ENCODE measurements at regions not wholly inside any gene's neighbourhood (a gene's known extent, or its start where the extent isn't known, plus 50 kb on each side); places are given as distances from the start of the nearest gene placed in this dataset.

GRCh38 chr21:16563795-16564194 lies 834.0 kb downstream of the USP25 start:
- DNase-seq: no peak

DNA sequence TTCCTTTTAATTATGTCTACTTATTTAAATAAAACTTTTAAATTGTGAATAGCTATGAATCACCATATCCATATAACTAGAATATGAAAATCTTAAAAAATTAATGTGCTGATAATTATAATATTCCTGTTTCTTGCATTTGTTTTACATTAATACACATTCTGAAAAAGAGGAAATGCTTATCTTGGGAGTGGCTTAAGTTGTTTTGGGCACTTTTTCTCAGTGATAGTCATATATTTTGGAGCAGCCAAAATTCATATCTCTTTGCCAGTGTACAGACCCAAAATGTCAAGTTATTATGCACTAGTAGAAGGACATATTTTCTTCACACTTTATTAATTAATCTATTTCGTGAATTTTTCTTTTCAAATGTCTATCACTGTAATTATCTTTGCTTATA lies 838.5 kb downstream of the USP25 start:
- DNase-seq: no peak

- DNase-seq: no peak
Observed at GRCh38 chr21:16568661-16569060, 838.9 kb downstream of the USP25 start.

GRCh38 chr21:16569679-16570078 lies 839.9 kb downstream of the USP25 start:
- DNase-seq: no peak

DNA sequence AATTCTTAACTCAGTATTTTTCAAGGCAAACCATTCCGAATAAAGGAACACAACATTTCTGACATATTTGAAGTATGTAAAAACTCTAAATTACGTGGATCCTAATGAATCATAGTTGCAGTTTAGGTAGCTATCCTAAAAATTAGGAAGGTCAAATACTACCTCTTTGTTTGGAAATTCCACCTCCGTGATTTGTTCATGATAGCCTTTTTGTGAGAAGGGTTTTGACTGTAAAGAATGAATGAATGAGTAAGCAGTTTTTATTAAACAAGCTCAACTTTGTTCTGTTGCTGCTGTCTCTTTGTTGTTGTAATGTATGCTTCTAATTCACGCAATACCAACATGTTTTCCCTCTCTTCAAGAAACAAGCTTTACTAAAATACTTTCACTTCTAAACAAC lies 840.4 kb downstream of the USP25 start:
- no peak for DNase-seq

- DNase-seq: no peak
Observed at GRCh38 chr21:16570856-16571255, 841.1 kb downstream of the USP25 start.

DNA sequence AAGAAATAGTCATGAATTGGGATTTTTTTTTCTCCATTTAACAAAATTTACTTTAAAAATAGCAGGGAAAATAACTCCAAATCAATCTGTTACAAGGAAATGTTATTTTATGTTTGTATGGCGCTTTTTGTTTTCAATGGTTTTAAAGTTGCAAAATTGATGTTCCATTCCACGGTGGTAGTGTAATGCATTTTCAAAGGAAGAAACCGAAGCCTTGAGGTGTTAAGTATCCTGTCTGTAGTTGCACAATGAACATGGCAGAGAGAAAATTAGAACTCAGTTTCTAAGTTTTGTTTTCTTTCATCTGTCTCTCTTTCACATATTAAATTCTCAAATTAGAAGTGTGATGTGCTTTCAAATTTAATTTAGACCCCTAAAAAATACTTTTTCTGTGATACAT lies 841.8 kb downstream of the USP25 start:
- DNase-seq: no peak

DNA sequence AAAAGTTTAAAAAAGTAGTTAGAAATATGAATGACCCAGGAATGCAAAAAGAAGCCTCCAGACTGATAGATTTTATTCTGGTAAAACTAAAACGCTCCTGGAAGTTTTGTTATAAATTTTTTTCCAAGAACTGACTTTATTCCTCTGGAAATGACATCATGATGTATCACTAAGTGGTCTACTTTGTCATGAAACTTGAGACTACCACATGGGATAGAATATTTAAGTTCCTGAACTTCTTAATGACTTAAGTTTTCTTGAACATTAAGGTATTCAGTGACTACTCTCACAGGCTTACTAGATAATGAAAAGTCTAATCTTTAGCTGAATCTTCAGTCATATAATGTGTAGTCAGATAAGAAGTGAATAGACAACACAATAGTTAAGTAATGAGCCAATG lies 842.2 kb downstream of the USP25 start:
- no peak for DNase-seq

DNA sequence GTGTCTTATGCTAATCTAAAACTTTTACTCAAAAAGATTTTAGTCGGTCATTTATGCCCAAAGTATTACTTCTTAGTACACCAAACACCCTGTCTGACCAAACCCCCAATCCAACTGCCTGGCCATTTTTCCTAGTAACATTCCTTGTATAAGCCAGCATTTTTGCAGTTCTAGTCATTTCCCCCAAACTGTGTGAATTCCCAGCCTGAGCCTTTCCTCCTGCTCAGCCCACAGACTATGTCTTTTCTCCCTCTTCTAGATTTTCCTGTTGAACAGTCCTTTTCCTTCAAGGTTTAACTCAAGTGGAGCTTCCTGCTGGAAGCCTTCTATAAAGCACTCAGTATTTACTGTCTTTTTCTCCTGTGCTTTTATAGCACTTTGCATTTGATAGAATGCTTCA lies 843.8 kb downstream of the USP25 start:
- no peak for DNase-seq

GRCh38 chr21:16577975-16578374 lies 848.2 kb downstream of the USP25 start:
- DNase-seq: no peak

DNA sequence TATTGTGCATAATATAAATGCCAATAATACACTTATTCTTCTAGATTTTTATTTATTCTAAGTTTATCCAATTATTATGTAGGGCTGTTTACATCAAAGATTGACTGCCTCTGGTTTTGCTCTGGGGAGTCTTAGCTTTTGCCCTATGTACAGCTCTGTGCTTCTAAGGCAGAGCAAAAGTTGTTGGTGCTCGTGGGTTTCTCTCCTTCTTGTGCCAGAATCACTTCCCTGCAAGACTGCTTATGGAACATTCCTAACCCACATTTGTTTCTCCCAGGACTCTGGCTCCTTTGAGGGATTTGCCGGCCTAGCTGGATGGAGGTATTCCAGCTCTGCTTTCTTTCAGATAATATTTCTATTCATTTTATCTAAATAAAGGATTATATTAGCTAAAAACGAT lies 849.1 kb downstream of the USP25 start:
- no peak for DNase-seq

GRCh38 chr21:16579538-16579937 lies 849.8 kb downstream of the USP25 start:
- DNase-seq: peak; percentile 87

DNA sequence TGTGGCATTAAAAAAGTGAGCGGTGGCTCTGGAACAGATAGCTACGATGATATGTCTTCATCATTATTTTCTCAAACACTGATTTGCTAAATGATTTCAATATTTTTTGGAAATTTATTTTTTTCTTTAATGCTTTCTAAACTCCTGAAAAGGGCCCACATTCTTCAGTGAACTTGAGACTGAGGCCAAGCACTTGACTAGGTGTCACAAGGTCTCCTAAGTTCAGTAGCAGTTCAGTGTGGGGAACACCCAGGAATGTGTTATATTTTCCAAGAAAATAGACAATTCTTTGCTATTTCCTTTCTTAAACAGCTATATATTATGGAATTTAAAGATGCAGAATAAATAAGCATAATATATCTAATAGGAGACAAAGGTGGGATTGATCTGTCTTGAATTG lies 850.9 kb downstream of the USP25 start:
- no peak for DNase-seq

DNA sequence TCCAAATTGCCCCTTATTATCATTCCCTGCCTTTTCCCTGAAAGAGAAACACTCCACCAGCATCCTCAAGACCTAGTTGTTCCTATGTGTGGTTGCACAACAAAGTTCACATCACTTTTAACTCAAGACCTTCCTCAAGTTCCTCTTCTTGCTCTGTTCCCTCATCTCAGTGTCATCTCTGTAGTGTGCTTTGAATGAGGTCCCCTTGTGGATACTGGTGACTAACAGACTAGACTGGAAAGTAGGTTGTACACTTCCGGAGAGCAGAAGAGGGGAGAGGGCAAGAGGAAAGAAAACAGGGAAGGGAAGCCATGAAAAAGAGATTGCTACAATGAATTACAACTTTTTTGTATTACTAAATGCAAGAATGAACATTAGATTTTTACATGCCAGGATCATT lies 853.8 kb downstream of the USP25 start:
- DNase-seq: no peak

- no peak for DNase-seq
Observed at GRCh38 chr21:16584756-16585155, 855.0 kb downstream of the USP25 start.

DNA sequence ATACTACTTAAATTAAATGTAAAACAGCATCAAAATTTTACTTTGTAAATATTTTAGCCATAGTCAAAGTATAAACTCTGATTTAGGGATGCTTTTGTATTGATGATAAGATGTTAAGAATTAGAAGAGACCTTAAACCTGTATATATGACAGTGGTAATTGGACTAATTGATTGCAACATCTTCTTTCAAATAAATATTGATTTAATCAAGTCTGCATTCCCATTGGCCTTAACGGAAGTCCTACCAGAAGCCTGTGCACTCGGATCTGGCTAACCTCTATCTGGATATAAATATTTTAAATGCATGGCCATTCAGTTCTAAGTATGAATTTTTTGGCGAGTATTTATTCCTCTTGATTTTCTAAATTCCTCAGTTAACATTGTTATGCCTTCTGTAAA lies 856.1 kb downstream of the USP25 start:
- DNase-seq: no peak

DNA sequence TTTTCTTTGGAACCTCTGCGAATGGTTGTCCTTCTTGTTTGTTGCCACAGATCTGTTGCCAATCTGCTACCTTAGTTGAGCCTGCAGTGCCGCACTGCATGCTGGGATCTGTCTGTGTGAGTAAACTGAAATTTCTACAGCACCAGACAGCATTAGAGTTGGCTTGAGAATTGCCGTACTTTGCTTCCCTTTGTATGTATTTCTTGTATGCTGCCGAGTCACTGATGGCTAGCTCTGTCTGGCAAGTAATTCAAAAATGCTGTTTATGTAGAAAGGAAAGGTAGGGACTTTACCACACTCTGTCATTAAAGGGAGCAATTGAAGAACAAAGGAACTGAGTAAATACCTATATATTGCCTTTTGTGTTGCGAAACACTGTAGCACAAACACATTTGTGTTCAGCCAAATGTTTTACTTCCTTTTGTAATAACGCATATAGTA lies 857.4 kb downstream of the USP25 start:
- DNase-seq: peak; percentile 40

DNA sequence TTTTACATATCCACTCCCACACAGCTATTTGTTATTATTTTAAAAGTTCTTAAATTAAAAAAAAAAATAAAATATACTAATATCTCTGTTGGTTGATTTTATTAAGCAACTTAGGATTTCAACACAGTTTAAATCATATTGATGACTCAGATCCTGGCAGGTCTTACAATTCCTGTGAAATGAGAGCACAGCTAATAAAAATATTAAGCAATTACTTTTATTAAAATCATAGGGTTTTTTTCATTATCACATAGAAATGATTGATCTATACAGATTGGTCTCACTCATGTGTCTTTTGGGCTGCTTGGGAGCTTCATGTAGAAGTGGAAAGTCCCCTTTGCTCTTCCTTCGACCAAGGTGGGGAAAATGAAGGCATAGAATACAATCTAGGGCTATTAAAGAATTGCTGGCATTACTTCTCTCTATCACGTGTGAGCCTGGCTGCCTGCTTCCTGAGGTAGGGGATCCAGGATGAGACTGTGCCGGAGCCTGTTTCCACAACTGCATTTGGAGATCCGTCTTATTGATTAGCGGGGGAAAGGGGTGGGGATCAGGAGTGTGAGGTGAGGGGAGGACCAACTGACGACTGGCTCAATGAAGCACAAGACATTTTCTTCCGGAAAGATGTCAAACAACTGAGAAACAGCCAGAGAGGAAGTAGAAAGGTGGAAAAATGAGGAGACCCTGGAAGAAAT lies 858.0 kb downstream of the USP25 start:
- DNase-seq: peak; percentile 30

DNA sequence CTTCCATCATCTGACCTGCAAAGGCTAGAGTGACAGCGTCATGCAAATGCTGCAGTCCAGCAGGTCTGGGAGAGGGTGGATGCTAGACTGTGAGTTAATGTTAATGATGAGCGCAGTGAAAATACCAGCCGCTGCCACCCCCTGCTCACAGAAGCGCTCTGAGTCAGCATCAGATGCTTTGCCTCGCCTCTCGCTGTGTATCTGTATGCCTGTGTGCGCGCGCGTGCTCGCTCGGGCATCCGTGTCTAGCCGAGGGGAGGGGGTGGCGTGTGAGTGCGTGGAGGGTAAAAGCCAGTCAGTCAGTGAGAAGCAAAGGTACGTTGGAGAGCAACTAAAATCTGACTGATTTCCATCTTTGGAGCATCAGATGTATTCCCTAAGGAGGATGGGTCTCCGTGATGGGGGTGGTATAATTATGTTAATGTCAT lies 858.7 kb downstream of the USP25 start:
- peak; percentile 80 for DNase-seq

GRCh38 chr21:16589006-16589898 lies 859.5 kb downstream of the USP25 start:
- no peak for DNase-seq

GRCh38 chr21:16590186-16590585 lies 860.4 kb downstream of the USP25 start:
- DNase-seq: no peak

DNA sequence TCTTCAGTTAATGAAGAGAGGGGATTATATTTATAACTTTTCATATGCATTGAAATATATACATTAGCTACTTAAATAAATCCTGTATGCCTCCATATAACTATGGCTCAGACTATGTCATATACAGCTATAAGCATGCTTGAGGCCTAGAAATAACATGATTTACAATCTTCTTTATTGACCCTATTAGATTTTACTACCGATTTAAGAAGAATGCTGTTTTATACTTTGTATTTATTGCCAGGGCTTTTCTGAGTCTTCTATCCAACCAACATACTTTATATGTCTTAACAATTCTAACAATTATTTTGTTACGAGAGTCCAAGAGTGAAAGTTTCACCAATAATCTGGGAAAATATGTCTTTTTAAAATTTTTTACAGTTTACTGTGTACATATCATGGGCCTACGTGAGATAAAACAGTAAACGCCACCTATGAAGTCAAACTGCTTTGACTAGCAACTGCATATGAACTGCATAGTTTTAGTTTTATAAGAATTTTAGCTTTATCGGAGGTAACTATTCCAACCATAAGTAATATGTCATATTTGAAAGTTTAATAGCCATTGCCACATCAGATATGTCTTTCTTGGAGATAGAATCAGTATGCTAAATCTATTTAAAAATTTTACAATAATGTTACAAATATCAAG lies 861.0 kb downstream of the USP25 start:
- no peak for DNase-seq

DNA sequence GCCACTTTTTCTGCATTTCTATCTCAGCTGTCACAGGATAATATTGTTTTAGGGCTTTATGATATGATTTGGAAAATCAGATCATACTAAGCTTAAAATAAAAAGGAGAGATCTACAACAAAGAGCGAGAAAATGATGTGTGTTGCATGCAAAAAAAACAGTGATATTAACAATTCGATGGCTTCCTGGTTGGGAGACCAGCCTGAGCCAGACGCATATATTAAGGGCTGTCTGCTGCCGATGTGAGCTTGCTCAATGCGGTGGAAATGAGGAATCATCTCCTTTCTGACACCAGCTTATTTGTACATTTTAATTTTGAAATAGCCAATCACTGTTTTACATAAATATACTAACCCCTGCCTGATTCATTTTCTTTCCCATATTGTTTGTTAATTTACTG lies 862.6 kb downstream of the USP25 start:
- DNase-seq: no peak

DNA sequence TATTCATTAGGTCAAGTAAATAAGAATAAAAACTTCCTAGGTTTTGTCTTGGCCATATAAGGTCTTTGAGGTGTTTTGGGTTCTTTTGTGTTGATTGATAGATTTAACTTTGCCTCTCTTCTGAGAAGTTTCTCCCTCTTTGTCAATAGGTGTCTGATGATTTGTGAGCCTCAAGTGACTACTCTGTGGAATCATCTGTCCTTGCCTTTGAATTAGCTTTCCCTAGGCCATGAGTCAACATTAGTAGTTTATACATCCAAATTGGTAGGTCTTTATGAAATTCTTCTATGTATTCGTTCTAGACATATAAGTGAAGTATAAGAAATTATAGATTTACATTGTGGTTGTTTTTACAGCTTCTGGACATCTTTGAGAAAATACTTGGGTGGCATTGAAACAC lies 864.4 kb downstream of the USP25 start:
- no peak for DNase-seq
